Upper lobe of left lung (tissue), 6 donors: ENCODE measurements at regions not wholly inside any gene's neighbourhood (a gene's known extent, or its start where the extent isn't known, plus 50 kb on each side); places are given as distances from the start of the nearest gene placed in this dataset.

Experiments
- ATAC-seq, 2 donors: fragments of 200-7000 bp; cut with Tn5 transposase; one replicate each; pipeline ENCODE4 v1.9.1; 2022; ENCODE audit warnings: mild to moderate bottlenecking in 2 of 2, moderate library complexity in 2 of 2; ENCODE audit not compliant: low FRiP score in 2 of 2
- DNase-seq, 2 donors: peaks; one replicate each; pipeline ENCODE4 v3.0.0-alpha.2; 2019 to 2020
- H3K27ac ChIP-seq, 4 donors: fragments of 200-600 bp; sonication (generic); one replicate each; pipeline ENCODE4 v1.5.1; 2016 to 2019
- H3K27me3 ChIP-seq, 4 donors: fragments of 200-600 bp; sonication (generic); one replicate each; pipeline ENCODE4 v1.5.1; 2017 to 2019
- H3K36me3 ChIP-seq, 4 donors: fragments of 200-600 bp; sonication (generic); one replicate each; pipeline ENCODE4 v1.5.1; 2016 to 2019
- H3K4me1 ChIP-seq, 4 donors: fragments of 200-600 bp; sonication (generic); one replicate each; pipeline ENCODE4 v1.5.1; 2018 to 2019
- H3K4me3 ChIP-seq, 4 donors: fragments of 200-600 bp; sonication (generic); one replicate each; pipeline ENCODE4 v1.5.1; 2017 to 2019; ENCODE audit warnings: mild to moderate bottlenecking in 2 of 4, moderate library complexity in 1 of 4
- H3K9me3 ChIP-seq, 4 donors: fragments of 200-600 bp; sonication (generic); one replicate each; pipeline ENCODE4 v1.5.1; 2018 to 2019
- CTCF ChIP-seq, 6 experiments: fragments of 450-650 bp in 4 of 6; fragments of 200-600 bp in 2 of 6; sonication (generic) in 2 of 6; IDR thresholded peaks; one replicate each; pipeline ENCODE4 v1.5.1; 2016 to 2019; ENCODE audit warnings: antibody characterized with exemption in 6 of 6
- EP300 ChIP-seq, 4 donors: sonication (generic); formaldehyde crosslinking; IDR thresholded peaks; one replicate each; pipeline ENCODE4 v1.5.1; 2017; ENCODE audit warnings: antibody characterized with exemption in 4 of 4, control low read depth in 2 of 4
- POLR2A ChIP-seq, 4 donors: fragments of 450-650 bp; IDR thresholded peaks; one replicate each; pipeline ENCODE4 v1.5.1; 2016 to 2017; ENCODE audit warnings: antibody characterized with exemption in 4 of 4, mild to moderate bottlenecking in 2 of 4
- POLR2AphosphoS5 ChIP-seq, 2 donors: sonication (generic); formaldehyde crosslinking; IDR thresholded peaks; one replicate each; pipeline ENCODE4 v1.5.1; 2017; ENCODE audit warnings: antibody characterized with exemption in 2 of 2
- WGBS, 2 donors: methylation state at CpG; one replicate each; pipeline ENCODE4 v1.1.5; 2017 to 2018; 5-methylcytosine and 5-hydroxymethylcytosine counted together
- donor health status: DM: no; HTN: no; CAD: no; lungs with moderate emphysema.
- donor health status: DM: no; HTN: yes; CAD: no; lungs with severe emphysema.

- no peak overlapping the region for H3K4me3 ChIP-seq
- DNase-seq (no peak), ATAC-seq (no peak)
- H3K36me3 ChIP-seq, result no peaks in the 10 kb centered on the region
- H3K27ac ChIP-seq, result no peak overlapping the region
- no peaks in the 10 kb centered on the region for H3K4me1 ChIP-seq
- H3K9me3 ChIP-seq, result no peaks in the 10 kb centered on the region
- 88 to 93% methylated on average over 5 of the region's 5 CpGs for WGBS, 2 donors
- H3K27me3 ChIP-seq, result no peaks in the 10 kb centered on the region
- no peak for TF ChIP-seq POLR2AphosphoS5 (IDR thresholded peaks at IDR 0.05)
These were observed 107.2 kb upstream of the PLET1 start for GRCh38 chr11:112367895-112368294.

GRCh38 chr11:112368381-112368780 is 107.7 kb upstream of the PLET1 start:
- Histone ChIP-seq H3K9me3 (no peaks in the 10 kb centered on the region), H3K27ac (no peak overlapping the region), H3K36me3 (no peaks in the 10 kb centered on the region), H3K4me3 (no peak overlapping the region), H3K27me3 (no peaks in the 10 kb centered on the region), H3K4me1 (no peaks in the 10 kb centered on the region)
- DNase-seq (no peak), ATAC-seq (no peak)
- TF ChIP-seq EP300 (IDR thresholded peaks at IDR 0.05) (no peak), POLR2A (IDR thresholded peaks at IDR 0.05) (no peak), POLR2AphosphoS5 (IDR thresholded peaks at IDR 0.05) (no peak), CTCF (IDR thresholded peaks at IDR 0.05) (no peak)
- 88 to 100% methylated on average over 1 of the region's 1 CpG for WGBS, 2 donors

- WGBS, 2 donors, result 89 to 96% methylated on average over 1 of the region's 1 CpG
- Histone ChIP-seq H3K27ac (no peak overlapping the region), H3K27me3 (no peaks in the 10 kb centered on the region), H3K9me3 (no peaks in the 10 kb centered on the region), H3K36me3 (no peaks in the 10 kb centered on the region), H3K4me1 (no peaks in the 10 kb centered on the region), H3K4me3 (no peak overlapping the region)
- TF ChIP-seq CTCF (IDR thresholded peaks at IDR 0.05) (no peak), POLR2A (IDR thresholded peaks at IDR 0.05) (no peak), EP300 (IDR thresholded peaks at IDR 0.05) (no peak), POLR2AphosphoS5 (IDR thresholded peaks at IDR 0.05) (no peak)
- no peak for ATAC-seq
- no peak for DNase-seq
These were observed 108.7 kb upstream of the PLET1 start for GRCh38 chr11:112369374-112369773.

- no peak overlapping the region for H3K27ac ChIP-seq
- WGBS, 2 donors, result 73 to 85% methylated on average over 5 of the region's 5 CpGs
- H3K9me3 ChIP-seq, result no peaks in the 10 kb centered on the region
- no peaks in the 10 kb centered on the region for H3K27me3 ChIP-seq
- TF ChIP-seq CTCF (IDR thresholded peaks at IDR 0.05) (no peak), EP300 (IDR thresholded peaks at IDR 0.05) (no peak), POLR2AphosphoS5 (IDR thresholded peaks at IDR 0.05) (no peak), POLR2A (IDR thresholded peaks at IDR 0.05) (no peak)
- H3K4me1 ChIP-seq, result no peaks in the 10 kb centered on the region
- no peak for ATAC-seq
- no peak overlapping the region for H3K4me3 ChIP-seq
- no peaks in the 10 kb centered on the region for H3K36me3 ChIP-seq
- no peak for DNase-seq
These were observed 109.3 kb upstream of the PLET1 start for GRCh38 chr11:112369916-112370315.

- Histone ChIP-seq H3K9me3 (no peaks in the 10 kb centered on the region), H3K4me3 (no peak overlapping the region), H3K27me3 (no peaks in the 10 kb centered on the region), H3K4me1 (no peaks in the 10 kb centered on the region), H3K27ac (no peak overlapping the region), H3K36me3 (no peaks in the 10 kb centered on the region)
- DNase-seq (no peak), ATAC-seq (no peak)
- TF ChIP-seq EP300 (IDR thresholded peaks at IDR 0.05), result no peak
- TF ChIP-seq POLR2AphosphoS5 (IDR thresholded peaks at IDR 0.05), result no peak
- no peak for TF ChIP-seq POLR2A (IDR thresholded peaks at IDR 0.05)
- no peak for TF ChIP-seq CTCF (IDR thresholded peaks at IDR 0.05)
- WGBS, 2 donors, result 82 to 83% methylated on average over 9 of the region's 9 CpGs
These were observed 114.0 kb upstream of the PLET1 start for GRCh38 chr11:112374486-112375140.
